GM19467 (cell line): ENCODE measurements at regions not wholly inside any gene's neighbourhood (a gene's known extent, or its start where the extent isn't known, plus 50 kb on each side); places are given as distances from the start of the nearest gene placed in this dataset.
"Not testable (repeated sequence)": the region's sequence is repeated elsewhere in the genome, so short reads cannot be mapped to it uniquely, and the experiment has no call there.

Experiments
- ATAC-seq: cut with Tn5 transposase; IDR thresholded peaks from one replicate; pipeline ENCODE4 v1.9.1; 2021; ENCODE audit warnings: mild to moderate bottlenecking, moderate library complexity; ENCODE audit not compliant: unreplicated experiment

GRCh38 chr6:84897988-84898594, 133.7 kb upstream of the TBX18 start:
- ATAC-seq: no peak

GRCh38 chr6:84897011-84897410, 132.6 kb upstream of the TBX18 start:
- ATAC-seq: no peak

GRCh38 chr6:84892671-84893070, 128.3 kb upstream of the TBX18 start:
- no peak for ATAC-seq

GRCh38 chr6:84882768-84883766, 118.7 kb upstream of the TBX18 start:
- no peak for ATAC-seq

GRCh38 chr6:84879385-84879784, 115.0 kb upstream of the TBX18 start:
- not testable (repeated sequence) for ATAC-seq

GRCh38 chr6:84877515-84878210, 113.3 kb upstream of the TBX18 start:
- ATAC-seq: no peak

- no peak for ATAC-seq
Measured at GRCh38 chr6:84876723-84877514, 112.5 kb upstream of the TBX18 start.

- no peak for ATAC-seq
Measured at GRCh38 chr6:84872996-84873723, 108.8 kb upstream of the TBX18 start.

- ATAC-seq: no peak
Measured at GRCh38 chr6:84871925-84872324, 107.5 kb upstream of the TBX18 start.

GRCh38 chr6:84870672-84871071, 106.3 kb upstream of the TBX18 start:
- no peak for ATAC-seq

- ATAC-seq: no peak
Measured at GRCh38 chr6:84868149-84868548, 103.8 kb upstream of the TBX18 start.

GRCh38 chr6:84867521-84867920, 103.1 kb upstream of the TBX18 start:
- no peak for ATAC-seq

DNA sequence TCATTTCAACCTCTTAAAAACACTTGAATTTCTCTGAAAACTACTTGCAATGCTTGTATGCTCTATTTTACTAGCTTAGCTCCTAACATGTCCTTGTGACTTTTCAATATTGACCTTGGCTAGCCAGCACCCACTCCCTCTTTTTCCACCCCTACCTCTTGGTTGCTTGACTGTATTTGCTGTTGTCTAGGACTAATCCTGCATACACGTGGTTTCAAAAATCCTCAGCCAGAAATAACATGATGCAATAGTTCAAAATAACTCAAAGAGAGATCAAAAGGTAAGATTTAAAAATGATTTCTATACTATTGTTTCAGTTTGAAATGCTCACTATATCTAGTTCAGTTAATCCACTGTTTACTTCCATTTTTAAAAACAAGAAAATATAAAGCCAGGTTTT, 102.3 kb upstream of the TBX18 start:
- ATAC-seq: no peak

DNA sequence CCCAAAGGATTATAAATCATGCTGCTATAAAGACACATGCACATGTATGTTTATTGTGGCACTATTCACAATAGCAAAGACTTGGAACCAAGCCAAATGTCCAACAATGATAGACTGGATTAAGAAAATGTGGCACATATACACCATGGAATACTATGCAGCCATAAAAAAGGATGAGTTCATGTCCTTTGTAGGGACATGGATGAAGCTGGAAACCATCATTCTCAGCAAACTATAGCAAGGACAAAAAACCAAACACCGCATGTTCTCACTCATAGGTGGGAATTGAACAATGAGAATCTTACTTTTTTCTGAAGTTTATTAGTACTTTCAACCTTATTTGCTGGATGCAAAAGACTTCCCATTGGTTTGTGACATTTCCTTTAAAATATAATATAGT, 101.0 kb upstream of the TBX18 start:
- not testable (repeated sequence) for ATAC-seq

- ATAC-seq: no peak
Measured at GRCh38 chr6:84862843-84863242, 98.4 kb upstream of the TBX18 start.

- ATAC-seq: no peak
Measured at GRCh38 chr6:84860920-84861319, 96.5 kb upstream of the TBX18 start.

GRCh38 chr6:84860509-84860908, 96.1 kb upstream of the TBX18 start:
- no peak for ATAC-seq

- no peak for ATAC-seq
Measured at GRCh38 chr6:84854811-84855400, 90.5 kb upstream of the TBX18 start.

- ATAC-seq: no peak
Measured at GRCh38 chr6:84853901-84854300, 89.5 kb upstream of the TBX18 start.

GRCh38 chr6:84848960-84849359, 84.6 kb upstream of the TBX18 start:
- no peak for ATAC-seq
